Esophagus (tissue), 2 donors: ENCODE measurements at regions not wholly inside any gene's neighbourhood (a gene's known extent, or its start where the extent isn't known, plus 50 kb on each side); places are given as distances from the start of the nearest gene placed in this dataset.

Experiments used
- H3K27ac ChIP-seq, 2 donors: one replicate each; pipeline ENCODE4 v1.5.1; 2013; ENCODE audit warnings: low read depth in 2 of 2, mild to moderate bottlenecking in 2 of 2, inconsistent platforms in 1 of 2, low read length in 1 of 2, moderate library complexity in 1 of 2
- H3K27me3 ChIP-seq, 2 donors: one replicate each; pipeline ENCODE4 v1.6.1; 2013; ENCODE audit warnings: low read length in 2 of 2, control low read depth in 1 of 2, mild to moderate bottlenecking in 1 of 2; ENCODE audit not compliant: insufficient read depth in 2 of 2, control insufficient read depth in 1 of 2
- H3K36me3 ChIP-seq, 2 donors: one replicate each; pipeline ENCODE4 v1.6.1; 2013; ENCODE audit warnings: low read length in 1 of 2; ENCODE audit not compliant: control insufficient read depth in 2 of 2, insufficient read depth in 2 of 2
- H3K4me1 ChIP-seq, 2 donors: one replicate each; pipeline ENCODE4 v1.6.1; 2013; ENCODE audit warnings: low read length in 1 of 2; ENCODE audit not compliant: control insufficient read depth in 2 of 2, insufficient read depth in 2 of 2
- H3K4me3 ChIP-seq, 2 donors: one replicate each; pipeline ENCODE4 v1.5.1; 2013; ENCODE audit warnings: low read length in 2 of 2, mild to moderate bottlenecking in 2 of 2, low read depth in 1 of 2, moderate library complexity in 1 of 2
- H3K9me3 ChIP-seq, 2 donors: one replicate each; pipeline ENCODE4 v1.6.1; 2013; ENCODE audit warnings: mild to moderate bottlenecking in 2 of 2, low read depth in 1 of 2, low read length in 1 of 2, moderate library complexity in 1 of 2; ENCODE audit not compliant: control insufficient read depth in 2 of 2, insufficient read depth in 1 of 2
- WGBS, 2 donors: extraction: QIAGEN DNeasy Blood & Tissue Kit; methylation state at CpG; one replicate each; pipeline ENCODE4 v1.1.7; 2013; 5-methylcytosine and 5-hydroxymethylcytosine counted together
- donor health status: healthy with polysubstance abuse.
- donor health status: Bipolar disorder and iron deficiency.

DNA sequence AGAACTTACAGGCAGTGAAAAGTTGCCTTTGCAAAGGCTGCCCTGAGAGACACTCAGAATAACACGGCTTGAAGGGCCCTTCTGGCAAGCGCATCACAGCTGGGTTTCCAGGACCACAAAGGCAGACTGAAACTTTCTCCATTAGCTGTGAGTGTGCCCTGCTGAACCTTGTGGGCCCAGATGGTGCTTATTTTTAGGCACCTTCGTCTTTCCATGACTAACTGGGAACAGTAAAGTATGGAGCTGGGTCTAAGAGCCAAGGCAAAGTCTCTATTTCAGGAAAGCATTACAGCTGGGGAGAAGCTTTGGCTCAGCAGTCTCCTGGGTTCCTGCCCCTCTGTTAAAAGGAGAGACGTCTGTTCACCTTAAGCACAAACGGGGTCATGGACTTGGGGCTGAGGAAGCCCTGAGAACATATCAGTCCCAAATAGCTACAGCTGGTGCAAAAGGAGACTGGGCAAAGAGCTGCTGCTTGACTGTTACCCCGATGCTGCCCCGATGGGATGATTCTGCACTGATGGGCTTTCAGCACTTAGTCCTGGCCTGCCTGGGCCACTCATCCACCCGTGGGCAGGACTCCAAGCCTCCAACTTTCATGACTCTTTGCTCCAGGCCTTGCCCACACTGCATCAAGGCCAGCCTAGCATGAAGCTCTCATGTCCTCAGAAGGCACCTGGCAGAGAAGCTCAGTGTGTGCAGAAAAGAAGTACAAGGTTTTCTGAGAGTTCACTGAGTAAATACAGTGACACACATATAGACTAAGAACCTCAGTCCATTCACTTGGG lies 248.3 kb downstream of the PHLDA1 start:
- H3K9me3 ChIP-seq = no peaks in the 10 kb centered on the region
- no peaks in the 10 kb centered on the region for H3K36me3 ChIP-seq
- no peaks in the 10 kb centered on the region for H3K27me3 ChIP-seq
- H3K27ac ChIP-seq = no peak overlapping the region
- peaks cover 0 to 2% of the 10 kb centered on the region in 2 donors for H3K4me1 ChIP-seq
- H3K4me3 ChIP-seq = no peak overlapping the region
- WGBS, 2 donors = 72% methylated on average over 8 of the region's 8 CpGs

DNA sequence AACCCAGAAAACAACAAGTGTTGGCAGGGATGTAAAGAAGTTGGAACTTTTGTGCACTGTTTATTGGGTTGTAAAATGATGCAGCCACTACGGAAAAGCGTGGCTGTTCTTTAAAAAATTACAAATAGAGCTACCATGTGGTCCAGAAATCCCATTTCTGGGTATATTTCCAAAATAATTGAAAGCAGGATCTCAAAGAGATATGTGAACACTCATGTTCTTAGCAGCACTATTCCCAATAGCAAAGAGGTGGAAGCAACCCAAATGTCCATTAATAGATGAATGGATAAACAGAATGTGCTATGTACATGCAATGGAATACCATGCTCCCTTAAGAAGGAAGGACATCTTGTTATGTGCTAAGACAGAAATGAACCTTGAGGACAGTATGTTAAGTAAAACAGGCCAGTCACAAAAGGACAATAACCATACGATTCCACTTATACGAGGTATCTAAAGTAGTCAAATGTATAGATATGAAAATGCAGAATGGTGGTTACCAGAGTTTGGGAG lies 249.5 kb downstream of the PHLDA1 start:
- 70 to 90% methylated on average over 4 of the region's 4 CpGs for WGBS, 2 donors
- Histone ChIP-seq H3K4me1 (peaks cover 0 to 2% of the 10 kb centered on the region in 2 donors), H3K27ac (no peak overlapping the region), H3K4me3 (no peak overlapping the region), H3K36me3 (no peaks in the 10 kb centered on the region), H3K9me3 (no peaks in the 10 kb centered on the region), H3K27me3 (no peaks in the 10 kb centered on the region)

DNA sequence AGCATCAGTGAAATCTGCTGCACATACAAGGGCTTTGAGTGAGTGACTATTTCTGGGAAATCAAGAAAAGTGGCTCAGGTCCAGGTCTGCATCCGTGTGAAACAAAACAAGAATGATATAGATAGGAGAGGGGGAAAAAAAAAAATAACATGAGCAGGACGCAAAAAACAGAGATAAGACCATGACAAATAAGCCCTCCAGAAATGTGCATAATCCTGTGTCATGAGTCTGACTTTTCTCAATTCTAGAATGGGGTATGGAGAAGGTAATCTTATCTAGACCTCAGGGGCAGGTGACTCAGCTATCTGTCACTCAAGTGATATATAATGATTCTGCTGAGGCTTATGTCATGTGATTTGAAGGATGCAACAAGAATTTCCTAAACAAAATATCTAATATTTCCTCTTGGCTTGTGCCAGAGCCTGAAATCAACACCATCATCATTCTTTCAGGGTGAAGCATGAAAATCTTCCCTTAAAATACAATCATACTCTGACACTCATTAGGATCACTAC lies 250.0 kb downstream of the PHLDA1 start:
- no peaks in the 10 kb centered on the region for H3K9me3 ChIP-seq
- WGBS, 2 donors = 39 to 41% methylated on average over 2 of the region's 2 CpGs

DNA sequence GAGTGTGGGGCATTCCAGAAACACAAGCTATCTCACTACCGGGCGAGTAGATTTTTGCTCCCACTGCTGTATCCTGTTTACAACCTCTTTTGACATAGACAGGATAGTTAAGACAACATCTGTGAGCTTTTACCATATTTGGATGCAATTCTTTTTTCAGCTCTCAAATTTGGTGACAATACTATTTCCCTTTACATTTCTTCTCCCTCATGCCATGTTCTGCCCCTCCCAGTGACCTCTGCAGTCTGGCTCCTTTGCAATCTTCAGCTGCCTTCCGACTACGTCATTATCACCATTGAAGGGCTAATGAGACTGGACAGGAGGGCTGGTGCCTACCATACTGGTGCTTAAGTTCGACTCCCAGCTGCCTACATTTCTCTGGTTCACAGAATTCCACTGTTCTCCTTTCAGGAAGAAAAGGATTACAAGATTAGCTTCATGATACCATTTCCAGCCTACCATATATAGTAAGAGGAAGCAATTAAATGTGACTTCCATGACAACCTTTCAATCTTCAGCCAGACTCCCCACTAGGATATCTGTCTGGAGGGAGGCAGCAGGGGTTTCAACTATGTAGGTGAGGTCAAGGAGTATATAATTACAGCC lies 251.6 kb downstream of the PHLDA1 start:
- Histone ChIP-seq H3K36me3 (no peaks in the 10 kb centered on the region), H3K27me3 (no peaks in the 10 kb centered on the region), H3K27ac (peak overlapping the region in 1 of 2 donors; percentile 18), H3K4me3 (no peak overlapping the region), H3K4me1 (peaks cover 0 to 2% of the 10 kb centered on the region in 2 donors), H3K9me3 (no peaks in the 10 kb centered on the region)
- WGBS, 2 donors = 87 to 91% methylated on average over 5 of the region's 5 CpGs

More for the DNA sequence above, 250.0 kb downstream of the PHLDA1 start:
- no peak overlapping the region for H3K4me3 ChIP-seq
- H3K4me1 ChIP-seq = peaks cover 0 to 2% of the 10 kb centered on the region in 2 donors
- H3K36me3 ChIP-seq = no peaks in the 10 kb centered on the region
- no peaks in the 10 kb centered on the region for H3K27me3 ChIP-seq
- H3K27ac ChIP-seq = no peak overlapping the region

DNA sequence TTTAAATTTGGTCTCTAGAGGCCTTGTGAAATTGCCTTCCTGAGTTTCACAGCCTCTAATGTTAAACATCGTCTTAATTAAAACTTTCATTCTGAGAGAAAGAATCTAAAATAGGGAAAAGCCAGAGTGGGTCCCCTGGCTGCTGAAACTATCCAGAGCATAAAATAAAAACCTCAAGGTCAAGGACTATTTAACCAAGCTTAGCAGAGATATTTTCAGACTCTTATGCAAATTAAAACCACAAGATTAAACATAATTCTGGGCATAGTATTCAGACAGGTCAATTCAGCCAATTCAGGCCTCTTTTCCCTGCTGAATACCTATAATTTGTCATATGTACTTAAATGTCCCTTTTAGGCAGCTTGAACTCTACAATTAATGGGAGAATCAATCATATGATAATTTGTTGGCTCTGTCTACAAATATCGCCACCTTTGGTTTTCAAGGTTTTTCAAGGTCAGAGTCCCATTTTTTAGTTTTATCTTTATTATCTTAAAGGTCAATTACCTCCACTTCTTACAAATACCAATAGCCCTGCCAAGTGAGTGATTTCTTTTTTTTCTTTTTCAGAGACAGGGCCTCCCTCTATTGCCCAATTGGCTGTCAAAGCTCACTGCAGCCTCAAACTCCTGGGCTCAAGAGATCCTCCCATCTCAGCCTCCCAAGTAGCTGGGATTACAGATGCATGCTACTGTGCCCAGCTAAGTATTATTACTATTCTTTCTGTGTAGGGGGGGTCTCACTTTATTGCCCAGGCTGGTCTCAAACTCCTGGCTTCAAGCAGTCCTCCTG lies 257.1 kb downstream of the PHLDA1 start:
- H3K27ac ChIP-seq = no peak overlapping the region
- 72 to 81% methylated on average over 2 of the region's 2 CpGs for WGBS, 2 donors

DNA sequence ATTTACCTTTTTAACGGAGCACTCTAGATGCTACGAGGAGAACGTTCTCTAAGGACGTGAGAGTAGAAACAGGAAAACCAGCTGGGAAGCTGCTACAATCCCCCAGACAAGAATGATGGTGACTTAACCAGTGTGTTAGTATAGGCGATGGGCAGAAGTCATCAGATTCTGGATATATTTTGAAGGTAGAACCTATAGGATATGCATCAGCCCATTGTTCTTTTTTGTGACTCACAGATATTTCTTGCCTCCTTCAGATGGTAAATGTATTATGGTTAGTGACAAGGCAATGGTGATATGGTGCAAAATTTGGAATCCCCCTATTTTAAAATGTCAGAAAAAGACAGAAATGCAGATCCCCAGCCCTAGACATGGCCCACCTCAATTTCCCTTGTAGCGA lies 258.2 kb downstream of the PHLDA1 start:
- no peaks in the 10 kb centered on the region for H3K4me1 ChIP-seq
- H3K4me3 ChIP-seq = no peak overlapping the region
- WGBS, 2 donors = 87 to 96% methylated on average over 6 of the region's 6 CpGs
- H3K36me3 ChIP-seq = no peaks in the 10 kb centered on the region
- H3K27ac ChIP-seq = no peak overlapping the region
- no peaks in the 10 kb centered on the region for H3K9me3 ChIP-seq
- no peaks in the 10 kb centered on the region for H3K27me3 ChIP-seq

More for the DNA sequence above, 257.1 kb downstream of the PHLDA1 start:
- H3K4me1 ChIP-seq = no peaks in the 10 kb centered on the region
- H3K36me3 ChIP-seq = no peaks in the 10 kb centered on the region
- H3K4me3 ChIP-seq = no peak overlapping the region
- H3K9me3 ChIP-seq = no peaks in the 10 kb centered on the region
- H3K27me3 ChIP-seq = no peaks in the 10 kb centered on the region

DNA sequence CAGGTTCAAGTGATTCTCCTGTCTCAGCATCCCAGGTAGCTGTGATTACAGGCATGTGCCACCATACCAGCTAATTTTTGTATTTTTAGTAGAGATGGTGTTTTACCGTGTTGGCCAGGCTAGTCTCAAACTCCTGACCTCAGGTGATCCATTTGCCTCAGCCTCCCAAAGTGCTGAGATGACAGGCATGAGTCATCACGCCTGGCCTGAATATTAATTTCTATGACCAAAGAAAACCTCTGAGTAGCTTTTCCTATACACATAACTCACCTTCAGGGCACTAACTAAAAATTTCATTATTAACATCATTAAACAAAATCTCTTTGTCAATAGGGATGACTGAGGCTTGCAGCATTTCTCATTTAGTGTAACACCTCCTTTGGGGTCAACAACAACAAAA lies 259.6 kb upstream of the KRR1 start:
- 90 to 94% methylated on average over 2 of the region's 2 CpGs for WGBS, 2 donors
- no peak overlapping the region for H3K4me3 ChIP-seq
- no peaks in the 10 kb centered on the region for H3K27me3 ChIP-seq
- H3K27ac ChIP-seq = no peak overlapping the region
- H3K4me1 ChIP-seq = no peaks in the 10 kb centered on the region
- H3K36me3 ChIP-seq = no peaks in the 10 kb centered on the region
- no peaks in the 10 kb centered on the region for H3K9me3 ChIP-seq

DNA sequence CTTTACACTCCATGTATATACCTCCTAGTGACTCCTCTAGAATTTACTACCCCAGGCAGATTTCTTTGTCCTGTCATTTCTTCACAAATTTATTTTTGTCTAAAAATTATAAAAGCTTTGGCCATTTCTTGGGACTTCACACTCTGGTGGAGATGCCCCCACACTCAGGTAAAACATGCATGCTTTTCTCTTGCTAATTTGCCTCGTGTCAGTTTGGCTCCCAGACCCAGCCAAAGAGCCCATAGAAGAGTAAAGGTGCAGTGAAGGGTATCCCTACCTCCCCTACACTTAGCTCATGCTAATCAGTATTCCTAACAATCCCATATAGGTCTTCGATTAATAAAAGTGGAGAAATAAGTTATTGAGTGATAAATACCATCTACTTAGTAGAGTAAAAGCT lies 256.5 kb upstream of the KRR1 start:
- 71 to 79% methylated on average over 2 of the region's 2 CpGs for WGBS, 2 donors

More for the DNA sequence above, 256.5 kb upstream of the KRR1 start:
- Histone ChIP-seq H3K36me3 (no peaks in the 10 kb centered on the region), H3K4me3 (no peak overlapping the region), H3K27me3 (no peaks in the 10 kb centered on the region), H3K9me3 (no peaks in the 10 kb centered on the region), H3K4me1 (no peaks in the 10 kb centered on the region), H3K27ac (no peak overlapping the region)
